Testis (tissue), 2 donors: ENCODE measurements at regions not wholly inside any gene's neighbourhood (a gene's known extent, or its start where the extent isn't known, plus 50 kb on each side); places are given as distances from the start of the nearest gene placed in this dataset.

ENCODE experiments used
- DNase-seq: peaks from one replicate; pipeline ENCODE4 v3.0.0-alpha.2; 2019
- H3K27ac ChIP-seq, 2 donors: fragments of 200-600 bp; sonication (generic); one replicate each; pipeline ENCODE4 v1.5.1; 2019
- H3K27me3 ChIP-seq: fragments of 200-600 bp; sonication (generic); one replicate; pipeline ENCODE4 v1.5.1; 2019
- H3K36me3 ChIP-seq: fragments of 200-600 bp; sonication (generic); one replicate; pipeline ENCODE4 v1.5.1; 2017; ENCODE audit warnings: low read depth; ENCODE audit errors: missing control alignments
- H3K4me1 ChIP-seq: fragments of 200-600 bp; sonication (generic); one replicate; pipeline ENCODE4 v1.5.1; 2019
- H3K4me3 ChIP-seq, 2 donors: fragments of 200-600 bp; sonication (generic); one replicate each; pipeline ENCODE4 v1.5.1; 2017 to 2019
- H3K9me3 ChIP-seq: fragments of 200-600 bp; sonication (generic); one replicate; pipeline ENCODE4 v1.5.1; 2017
- CTCF ChIP-seq, 3 experiments: fragments of 450-650 bp in 2 of 3; fragments of 200-600 bp in 1 of 3; sonication (generic) in 1 of 3; IDR thresholded peaks; one replicate each; pipeline ENCODE4 v1.5.1; 2016 to 2019; ENCODE audit warnings: antibody characterized with exemption in 3 of 3, mild to moderate bottlenecking in 2 of 3, moderate library complexity in 1 of 3
- POLR2A ChIP-seq: fragments of 450-650 bp; IDR thresholded peaks from one replicate; pipeline ENCODE4 v1.6.1; 2017; ENCODE audit warnings: antibody characterized with exemption, mild to moderate bottlenecking, moderate library complexity
- WGBS, 2 donors: methylation state at CpG; one replicate each; pipeline ENCODE4 v1.1.5; 2018; 5-methylcytosine and 5-hydroxymethylcytosine counted together
- intact Hi-C: fragments of 100-400 bp; cut with DNase I; formaldehyde crosslinking; loops from one replicate; pipeline ENCODE4 v1.15.1; 2023; ENCODE audit warnings: low total_unique reads

- Histone ChIP-seq H3K4me3 (no peak overlapping the region), H3K27me3 (no peaks in the 10 kb centered on the region)
- 90 to 93% methylated on average over 5 of the region's 5 CpGs for WGBS, 2 donors
These were observed 223.1 kb upstream of the KIRREL3 start for GRCh38 chr11:127223633-127224032.

GRCh38 chr11:127223026-127223425, 222.5 kb upstream of the KIRREL3 start:
- H3K4me1 ChIP-seq, result no peaks in the 10 kb centered on the region
- TF ChIP-seq POLR2A (no peak), CTCF (IDR thresholded peaks at IDR 0.05) (no peak)
- no peaks in the 10 kb centered on the region for H3K9me3 ChIP-seq
- no peak overlapping the region for H3K27ac ChIP-seq
- H3K27me3 ChIP-seq, result no peaks in the 10 kb centered on the region
- intact Hi-C loops, result no loop called here
- H3K36me3 ChIP-seq, result no peaks in the 10 kb centered on the region
- no peak for DNase-seq
- H3K4me3 ChIP-seq, result no peak overlapping the region
- 54 to 58% methylated on average over 1 of the region's 1 CpG for WGBS, 2 donors

More at GRCh38 chr11:127223633-127224032, 223.1 kb upstream of the KIRREL3 start:
- intact Hi-C loops, result no loop called here
- Histone ChIP-seq H3K36me3 (no peaks in the 10 kb centered on the region), H3K27ac (no peak overlapping the region), H3K4me1 (no peaks in the 10 kb centered on the region), H3K9me3 (no peaks in the 10 kb centered on the region)
- TF ChIP-seq CTCF (IDR thresholded peaks at IDR 0.05) (no peak), POLR2A (no peak)
- no peak for DNase-seq

GRCh38 chr11:127219704-127220103, 219.1 kb upstream of the KIRREL3 start:
- no peak for TF ChIP-seq POLR2A
- TF ChIP-seq CTCF (IDR thresholded peaks at IDR 0.05), result no peak
- DNase-seq, result no peak
- Histone ChIP-seq H3K4me3 (no peak overlapping the region), H3K27me3 (no peaks in the 10 kb centered on the region), H3K36me3 (no peaks in the 10 kb centered on the region), H3K27ac (no peak overlapping the region), H3K9me3 (no peaks in the 10 kb centered on the region), H3K4me1 (no peaks in the 10 kb centered on the region)
- intact Hi-C loops, result no loop called here
- WGBS, 2 donors, result 81 to 91% methylated on average over 2 of the region's 2 CpGs

GRCh38 chr11:127218275-127218608, 217.7 kb upstream of the KIRREL3 start:
- 54 to 61% methylated on average over 3 of the region's 3 CpGs for WGBS, 2 donors
- DNase-seq, result no peak

More at GRCh38 chr11:127218275-127218608, 217.7 kb upstream of the KIRREL3 start:
- H3K4me1 ChIP-seq, result no peaks in the 10 kb centered on the region
- intact Hi-C loops, result no loop called here
- H3K9me3 ChIP-seq, result no peaks in the 10 kb centered on the region
- no peak for TF ChIP-seq CTCF (IDR thresholded peaks at IDR 0.05)
- no peak for TF ChIP-seq POLR2A
- H3K36me3 ChIP-seq, result no peaks in the 10 kb centered on the region
- H3K27ac ChIP-seq, result no peak overlapping the region
- H3K4me3 ChIP-seq, result no peak overlapping the region
- H3K27me3 ChIP-seq, result no peaks in the 10 kb centered on the region
